Endothelial cell of umbilical vein (primary cell): ENCODE measurements at regions not wholly inside any gene's neighbourhood (a gene's known extent, or its start where the extent isn't known, plus 50 kb on each side); places are given as distances from the start of the nearest gene placed in this dataset.
"Not testable (repeated sequence)": the region's sequence is repeated elsewhere in the genome, so short reads cannot be mapped to it uniquely, and the experiment has no call there.

Experiments used
- BruUV-seq: library from RNA; stranded (reverse); fragments of 400-500 nt; replicated peaks from 2 replicates; lab custom pipeline; 2021; lab: Mats Ljungman, UMichigan
- CTCF ChIA-PET: fragments of 300-600, 350-600 bp; sonication (Branson Sonifier 250); formaldehyde crosslinking; loops from one replicate; lab custom pipeline; 2021; ENCODE audit warnings: antibody characterized with exemption, inconsistent platforms; lab: Charles Lee
- POLR2A ChIA-PET: fragments of 300-600, 350-600 bp; sonication (Branson Sonifier 250); formaldehyde crosslinking; loops from one replicate; lab custom pipeline; 2021; ENCODE audit warnings: antibody characterized with exemption, inconsistent platforms; lab: Charles Lee
- DNase-seq: peaks from one replicate; pipeline ENCODE4 v3.0.0-alpha.2; 2011; ENCODE audit warnings: low read depth, low spot score
- FAIRE-seq: peaks from 2 replicates; lab custom pipeline; 2011; peaks lifted over from hg19 to GRCh38; lab: Jason Lieb, UNC
- H2AFZ ChIP-seq: 2 replicates; pipeline ENCODE4 v1.6.0; 2012; ENCODE audit warnings: low read depth, low read length, control low read depth, inconsistent platforms
- H3K27ac ChIP-seq: 2 replicates; pipeline ENCODE4 v1.5.1; 2011; ENCODE audit warnings: low read depth, mild to moderate bottlenecking, control low read depth, low read length, moderate library complexity; ENCODE audit not compliant: insufficient read depth
- H3K27me3 ChIP-seq, 2 experiments: 2 replicates each; pipeline versions ENCODE4 v1.6.0 to v1.6.1; 2011; ENCODE audit warnings: low read length in 2 of 2, mixed read lengths in 1 of 2; ENCODE audit not compliant: control insufficient read depth in 2 of 2, insufficient read depth in 2 of 2
- H3K36me3 ChIP-seq, 2 experiments: 2 replicates in 1 of 2; 3 replicates in 1 of 2; pipeline ENCODE4 v1.5.1; 2011; ENCODE audit warnings: low read length in 2 of 2, mild to moderate bottlenecking in 1 of 2, moderate library complexity in 1 of 2; ENCODE audit not compliant: control insufficient read depth in 2 of 2, insufficient read depth in 2 of 2; ENCODE audit errors: extremely low read depth in 1 of 2
- H3K4me1 ChIP-seq: 3 replicates; pipeline ENCODE4 v1.5.1; 2011; ENCODE audit warnings: mild to moderate bottlenecking, low read length; ENCODE audit not compliant: control insufficient read depth, insufficient read depth; ENCODE audit errors: extremely low read depth
- H3K4me2 ChIP-seq: 2 replicates; pipeline ENCODE4 v1.6.1; 2011; ENCODE audit warnings: low read length, control low read depth, mixed read lengths; ENCODE audit not compliant: insufficient read depth
- H3K4me3 ChIP-seq, 3 experiments: fragments of 200-600 bp in 1 of 3; sonication (generic), shearing (Covaris generic) in 1 of 3; replicated peaks in 1 of 3; 2 replicates each; pipeline ENCODE4 v1.5.1; 2011 to 2016; ENCODE audit warnings: control low read depth in 3 of 3, low read length in 3 of 3, mild to moderate bottlenecking in 2 of 3, inconsistent platforms in 1 of 3, low read depth in 1 of 3, moderate library complexity in 1 of 3; ENCODE audit not compliant: insufficient read depth in 1 of 3
- H3K79me2 ChIP-seq: 2 replicates; pipeline ENCODE4 v1.6.0; 2012; ENCODE audit warnings: low read length, inconsistent platforms; ENCODE audit not compliant: control insufficient read depth, insufficient read depth
- H3K9ac ChIP-seq: replicated peaks from 2 replicates; pipeline ENCODE3; 2011; ENCODE audit warnings: low read length, control low read depth; ENCODE audit not compliant: insufficient read depth; ENCODE audit errors: extremely low read depth
- H3K9me1 ChIP-seq: replicated peaks from 3 replicates; pipeline ENCODE4 v1.6.0; 2011; ENCODE audit warnings: mild to moderate bottlenecking, low read length; ENCODE audit not compliant: control insufficient read depth, insufficient read depth; ENCODE audit errors: extremely low read depth
- H3K9me3 ChIP-seq: replicated peaks from 2 replicates; pipeline ENCODE4 v1.5.1; 2012; ENCODE audit warnings: low read length, inconsistent platforms; ENCODE audit not compliant: control insufficient read depth, insufficient read depth
- H4K20me1 ChIP-seq: replicated peaks from 2 replicates; pipeline ENCODE3; 2011; ENCODE audit warnings: mild to moderate bottlenecking, low read length; ENCODE audit not compliant: control insufficient read depth, insufficient read depth; ENCODE audit errors: extremely low read depth
- MAX ChIP-seq: IDR thresholded peaks from 2 replicates; pipeline ENCODE4 v1.6.1; 2011; ENCODE audit not compliant: insufficient read depth, insufficient read length
- MYC ChIP-seq: IDR thresholded peaks from one replicate; pipeline ENCODE4 v1.6.1; 2011; ENCODE audit warnings: mild to moderate bottlenecking, low read depth, low read length
- POLR2AphosphoS5 ChIP-seq: IDR thresholded peaks from 2 replicates; pipeline ENCODE4 v1.6.1; 2012; ENCODE audit warnings: low read depth, mild to moderate bottlenecking, control low read depth, low read length, moderate library complexity; ENCODE audit not compliant: insufficient read depth
- dilution Hi-C: fragments of 300-500 bp; cut with MboI; formaldehyde crosslinking; loops from one replicate; pipeline ENCODE4 v1.15.0; 2019; ENCODE audit warnings: low sequenced_read_pairs; ENCODE audit not compliant: extremely low pct_ligation_motif_present
- intact Hi-C: fragments of 100-400 bp; cut with micrococcal nuclease; formaldehyde crosslinking; loops from one replicate; pipeline ENCODE4 v1.10.0; 2022

GRCh38 chr7:68980011-68980410 is 618.3 kb upstream of the AUTS2 start:
- H3K9me3 ChIP-seq: peaks cover 4% of the 10 kb centered on the region
- H4K20me1 ChIP-seq: no peaks in the 10 kb centered on the region
- no peak overlapping the region for H3K4me3 ChIP-seq
- BruUV-seq: no TSS peak
- DNase-seq (no peak), FAIRE-seq (no peak)
- no peak for TF ChIP-seq MYC
- no peak for TF ChIP-seq MAX
- TF ChIP-seq POLR2AphosphoS5: no peak
- H3K27me3 ChIP-seq: no peaks in the 10 kb centered on the region
- no peak overlapping the region for H3K9ac ChIP-seq
- H3K4me1 ChIP-seq: no peaks in the 10 kb centered on the region
- intact Hi-C loops: no loop called here
- H3K27ac ChIP-seq: no peak overlapping the region
- H2AFZ ChIP-seq: no peak overlapping the region
- no peaks in the 10 kb centered on the region for H3K36me3 ChIP-seq
- ChIA-PET CTCF (no interaction called here), POLR2A (no interaction called here)
- H3K4me2 ChIP-seq: no peak overlapping the region
- H3K9me1 ChIP-seq: no peaks in the 10 kb centered on the region
- H3K79me2 ChIP-seq: no peaks in the 10 kb centered on the region
- dilution Hi-C loops: no loop called here

GRCh38 chr7:68980432-68980831 is 617.8 kb upstream of the AUTS2 start:
- H4K20me1 ChIP-seq, DNase-seq, H3K9ac ChIP-seq, H3K27ac ChIP-seq, H3K36me3 ChIP-seq, H3K9me1 ChIP-seq, H3K4me1 ChIP-seq, H3K4me3 ChIP-seq, H2AFZ ChIP-seq, intact Hi-C loops, dilution Hi-C loops, H3K9me3 ChIP-seq, FAIRE-seq, POLR2A ChIA-PET, BruUV-seq, H3K27me3 ChIP-seq, CTCF ChIA-PET, H3K4me2 ChIP-seq, H3K79me2 ChIP-seq: not testable (repeated sequence)
